Left colon (tissue), 2 donors: ENCODE measurements at regions not wholly inside any gene's neighbourhood (a gene's known extent, or its start where the extent isn't known, plus 50 kb on each side); places are given as distances from the start of the nearest gene placed in this dataset.
A peak's percentile ranks its signal among the peaks of the same experiment; 100 is the strongest.

Source experiments
- ATAC-seq: fragments of 200-7000 bp; cut with Tn5 transposase; one replicate; pipeline ENCODE4 v1.9.1; 2020; ENCODE audit warnings: mild to moderate bottlenecking, moderate library complexity
- DNase-seq, 2 donors: peaks; one replicate each; pipeline ENCODE4 v3.0.0-alpha.2; 2020
- intact Hi-C, 2 donors: fragments of 100-400 bp; cut with DNase I in 1 of 2; cut with micrococcal nuclease in 1 of 2; formaldehyde crosslinking; loops; one replicate each; pipeline versions ENCODE4 v1.11.2 to v1.14.0; 2022; cut with DNase I, micrococcal nuclease
- donor health status: DM: no; HTN: no; CAD: no.
- donor health status: DM: yes; HTN: yes; CAD: no.

DNA sequence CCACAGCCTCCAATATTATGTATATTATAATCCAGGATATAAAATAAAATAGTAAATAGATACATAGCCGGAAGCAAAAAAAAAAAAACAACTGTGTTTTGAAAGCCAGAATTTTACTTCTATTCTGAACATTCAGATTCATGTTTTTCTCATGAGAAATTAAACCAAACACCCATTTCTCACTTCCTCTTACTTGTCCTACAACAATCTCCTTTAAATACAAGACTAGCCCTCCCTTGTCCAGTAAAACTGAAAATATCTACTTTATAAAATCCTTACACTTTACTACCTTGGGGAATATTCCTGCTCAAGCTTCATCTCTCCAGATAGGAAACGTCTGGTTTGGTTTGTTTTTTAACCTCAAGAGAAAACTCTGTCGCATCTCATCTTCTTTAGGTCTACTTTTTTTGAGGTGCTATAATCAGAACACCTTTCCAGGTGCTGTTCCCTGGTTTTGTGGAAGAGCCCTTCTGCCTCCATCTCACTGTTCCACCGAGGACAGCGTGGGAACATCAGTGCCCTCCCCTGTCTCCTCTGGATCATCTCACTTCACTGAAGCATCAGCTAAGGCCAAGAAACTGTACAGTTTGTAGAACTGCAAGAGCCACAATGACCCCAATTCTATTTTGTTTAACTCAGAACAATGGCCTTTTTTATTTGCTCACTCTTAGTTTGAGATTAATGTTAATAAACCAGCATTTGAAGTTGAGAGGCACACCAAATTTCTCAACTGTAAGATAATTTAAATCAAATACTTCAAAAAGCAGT is 82.0 kb upstream of the ARHGAP32 start:
- DNase-seq = no peak
- no peak for ATAC-seq
- intact Hi-C loops = no loop called here

- DNase-seq (no peak), ATAC-seq (no peak)
- intact Hi-C loops = no loop called here
Measured at GRCh38 chr11:129273322-129273721, 81.2 kb upstream of the ARHGAP32 start.

- DNase-seq (no peak), ATAC-seq (no peak)
- intact Hi-C loops = no loop called here
Measured at GRCh38 chr11:129271030-129271429, 78.9 kb upstream of the ARHGAP32 start.

GRCh38 chr11:129270446-129270845 is 78.3 kb upstream of the ARHGAP32 start:
- no peak for ATAC-seq
- intact Hi-C loops = no loop called here

GRCh38 chr11:129268371-129268770 is 76.2 kb upstream of the ARHGAP32 start:
- intact Hi-C loops = no loop called here
- DNase-seq (no peak), ATAC-seq (no peak)

More at GRCh38 chr11:129270446-129270845, 78.3 kb upstream of the ARHGAP32 start:
- DNase-seq = no peak

- DNase-seq (no peak), ATAC-seq (no peak)
- intact Hi-C loops = no loop called here
Measured at GRCh38 chr11:129267716-129268115, 75.6 kb upstream of the ARHGAP32 start.

- ATAC-seq (no peak), DNase-seq (no peak)
- intact Hi-C loops = no loop called here
Measured at GRCh38 chr11:129266536-129266935, 74.4 kb upstream of the ARHGAP32 start.

GRCh38 chr11:129265125-129265788 is 73.1 kb upstream of the ARHGAP32 start:
- ATAC-seq = no peak
- intact Hi-C loops = no loop called here
- DNase-seq = no peak

DNA sequence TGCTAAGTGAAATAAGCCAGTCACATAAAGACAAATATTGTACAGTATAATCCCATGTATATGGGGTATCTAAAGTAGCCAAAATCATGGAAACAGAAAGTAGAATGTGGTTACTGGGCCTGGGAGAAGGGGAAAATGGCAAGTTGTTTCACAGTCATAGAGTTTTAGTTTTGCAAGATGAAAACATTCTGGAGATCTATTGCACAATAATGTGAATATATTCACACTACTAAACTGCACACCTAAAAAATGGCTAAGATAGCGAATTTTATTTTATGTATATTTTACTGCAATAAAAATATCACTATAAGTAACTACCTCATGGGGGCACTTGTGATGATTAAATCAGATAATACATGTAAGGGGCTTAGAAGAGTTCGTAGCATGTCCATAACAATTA is 72.0 kb upstream of the ARHGAP32 start:
- ATAC-seq (no peak), DNase-seq (no peak)
- intact Hi-C loops = no loop called here

- ATAC-seq (no peak), DNase-seq (no peak)
- intact Hi-C loops = no loop called here
Measured at GRCh38 chr11:129260750-129261149, 68.6 kb upstream of the ARHGAP32 start.

GRCh38 chr11:129259931-129260348 is 67.8 kb upstream of the ARHGAP32 start:
- no peak for DNase-seq
- ATAC-seq = peak; percentile 32
- intact Hi-C loops = no loop called here

- intact Hi-C loops = no loop called here
- ATAC-seq (no peak), DNase-seq (no peak)
Measured at GRCh38 chr11:129258205-129258604, 66.1 kb upstream of the ARHGAP32 start.

- intact Hi-C loops = no loop called here
- no peak for ATAC-seq
- DNase-seq = no peak
Measured at GRCh38 chr11:129257512-129257911, 65.4 kb upstream of the ARHGAP32 start.

- ATAC-seq (no peak), DNase-seq (no peak)
- intact Hi-C loops = no loop called here
Measured at GRCh38 chr11:129252621-129253020, 60.5 kb upstream of the ARHGAP32 start.

DNA sequence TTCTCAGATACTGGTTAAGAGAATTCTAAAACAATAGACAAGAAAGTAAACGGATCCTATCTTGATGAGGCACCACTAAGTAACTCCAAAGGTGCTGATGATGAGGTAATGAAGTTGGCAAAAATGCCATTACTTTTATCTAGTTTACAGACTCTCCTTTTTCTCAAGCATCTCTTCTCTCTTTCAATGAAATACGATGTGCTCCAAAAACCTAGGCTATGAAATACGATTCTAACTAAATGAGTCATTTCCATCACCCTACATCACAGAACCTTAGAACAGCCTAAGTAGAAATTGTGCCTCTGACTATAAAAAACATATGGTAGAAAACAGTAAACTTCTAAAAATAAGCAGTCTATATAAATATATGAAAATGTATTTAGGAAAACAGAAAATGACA is 58.9 kb upstream of the ARHGAP32 start:
- intact Hi-C loops = no loop called here
- no peak for DNase-seq
- no peak for ATAC-seq

GRCh38 chr11:129249923-129250322 is 57.8 kb upstream of the ARHGAP32 start:
- no peak for DNase-seq
- no peak for ATAC-seq

GRCh38 chr11:129249351-129249750 is 57.2 kb upstream of the ARHGAP32 start:
- intact Hi-C loops = no loop called here
- ATAC-seq (no peak), DNase-seq (no peak)

More at GRCh38 chr11:129249923-129250322, 57.8 kb upstream of the ARHGAP32 start:
- intact Hi-C loops = no loop called here

DNA sequence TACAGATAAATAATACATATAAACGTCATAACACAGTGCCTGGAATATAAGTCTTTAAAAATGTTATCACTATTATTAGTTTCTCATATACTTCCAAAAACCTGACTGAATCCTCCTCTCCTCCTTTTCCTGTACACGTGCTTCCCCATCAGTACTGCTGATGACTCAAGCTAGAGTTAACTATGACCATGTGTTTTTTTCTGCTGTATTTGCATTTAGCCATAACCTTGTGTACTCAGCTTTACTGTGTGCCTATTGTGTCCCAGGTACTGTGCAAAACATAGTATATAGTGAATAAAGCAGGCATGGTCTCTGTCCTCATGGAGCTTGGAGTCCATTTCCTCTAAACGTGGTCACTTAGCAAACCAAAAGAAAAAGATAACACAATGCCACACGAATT is 56.5 kb upstream of the ARHGAP32 start:
- intact Hi-C loops = no loop called here
- ATAC-seq (peak; percentile 71), DNase-seq (no peak)

GRCh38 chr11:129247135-129247534 is 55.0 kb upstream of the ARHGAP32 start:
- ATAC-seq = no peak
- intact Hi-C loops = no loop called here
- DNase-seq = no peak

GRCh38 chr11:129242855-129243254 is 50.7 kb upstream of the ARHGAP32 start:
- intact Hi-C loops = no loop called here
- no peak for DNase-seq

More at GRCh38 chr11:129242855-129243254, 50.7 kb upstream of the ARHGAP32 start:
- no peak for ATAC-seq
